NB4 (cell line): ENCODE measurements at regions not wholly inside any gene's neighbourhood (a gene's known extent, or its start where the extent isn't known, plus 50 kb on each side); places are given as distances from the start of the nearest gene placed in this dataset.

Source experiments
- MYC ChIP-seq: IDR thresholded peaks from 2 replicates; pipeline ENCODE4 v1.6.1; 2011; ENCODE audit warnings: low read depth, low read length
- POLR2A ChIP-seq: IDR thresholded peaks from 2 replicates; pipeline ENCODE4 v1.6.1; 2011; ENCODE audit warnings: mild to moderate bottlenecking; ENCODE audit not compliant: insufficient read length; ENCODE audit errors: extremely low read depth
- TF ChIP-seq, protein P1 (sequence below): IDR thresholded peaks from one replicate; pipeline ENCODE4 v1.5.1; 2012; ENCODE audit warnings: low read depth, low read length
- TF ChIP-seq, protein P2 (sequence below): IDR thresholded peaks from 2 replicates; pipeline ENCODE4 v1.6.1; 2011; ENCODE audit warnings: low read depth, low read length

DNA sequence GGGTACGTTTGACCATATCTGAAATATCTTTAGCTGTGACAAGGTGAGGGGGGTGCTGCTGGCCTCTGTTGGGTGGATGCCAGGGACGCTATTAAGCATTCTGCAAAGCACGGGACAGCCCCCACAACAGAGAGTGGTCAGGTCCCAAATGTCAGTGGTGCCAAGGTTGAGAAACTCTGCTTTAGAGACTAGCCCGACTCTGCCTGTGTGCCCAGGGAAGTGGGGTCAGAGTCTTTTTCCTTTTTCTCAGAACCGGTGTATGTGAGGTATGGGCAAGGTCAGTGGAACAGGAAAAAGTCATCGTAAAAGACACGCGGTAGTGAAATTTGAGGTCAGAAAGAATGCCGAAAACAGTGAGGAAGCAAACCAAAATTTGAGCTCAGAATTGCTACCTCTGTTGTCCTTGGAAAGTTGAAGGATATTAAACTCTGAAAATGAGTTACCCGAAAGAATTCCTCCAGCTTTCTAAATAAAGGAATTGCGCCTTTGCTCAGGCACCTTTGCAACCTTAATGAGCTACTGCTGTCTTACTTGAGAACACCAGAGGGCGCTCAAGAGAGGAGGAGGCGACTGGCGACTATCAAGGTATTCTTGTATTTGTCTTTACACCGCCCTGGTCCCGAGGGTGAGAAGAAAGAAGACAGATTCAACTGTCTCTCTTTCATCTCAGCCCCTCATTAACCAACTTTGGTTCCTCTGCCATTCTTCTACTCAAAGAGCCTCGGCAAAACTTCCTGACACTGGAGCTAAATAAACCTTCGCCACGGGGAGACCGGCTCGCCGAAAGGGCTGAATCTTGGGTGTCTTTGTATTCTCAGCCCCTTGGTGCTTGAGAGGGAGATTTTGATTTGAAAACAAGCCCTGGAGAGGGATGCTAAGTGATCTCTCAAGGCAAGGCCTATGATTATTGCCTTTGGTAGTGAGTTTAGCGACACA is 85.4 kb upstream of the OLIG2 start:
- TF ChIP-seq, protein P1, sequence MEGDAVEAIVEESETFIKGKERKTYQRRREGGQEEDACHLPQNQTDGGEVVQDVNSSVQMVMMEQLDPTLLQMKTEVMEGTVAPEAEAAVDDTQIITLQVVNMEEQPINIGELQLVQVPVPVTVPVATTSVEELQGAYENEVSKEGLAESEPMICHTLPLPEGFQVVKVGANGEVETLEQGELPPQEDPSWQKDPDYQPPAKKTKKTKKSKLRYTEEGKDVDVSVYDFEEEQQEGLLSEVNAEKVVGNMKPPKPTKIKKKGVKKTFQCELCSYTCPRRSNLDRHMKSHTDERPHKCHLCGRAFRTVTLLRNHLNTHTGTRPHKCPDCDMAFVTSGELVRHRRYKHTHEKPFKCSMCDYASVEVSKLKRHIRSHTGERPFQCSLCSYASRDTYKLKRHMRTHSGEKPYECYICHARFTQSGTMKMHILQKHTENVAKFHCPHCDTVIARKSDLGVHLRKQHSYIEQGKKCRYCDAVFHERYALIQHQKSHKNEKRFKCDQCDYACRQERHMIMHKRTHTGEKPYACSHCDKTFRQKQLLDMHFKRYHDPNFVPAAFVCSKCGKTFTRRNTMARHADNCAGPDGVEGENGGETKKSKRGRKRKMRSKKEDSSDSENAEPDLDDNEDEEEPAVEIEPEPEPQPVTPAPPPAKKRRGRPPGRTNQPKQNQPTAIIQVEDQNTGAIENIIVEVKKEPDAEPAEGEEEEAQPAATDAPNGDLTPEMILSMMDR, result peak; percentile 79
- TF ChIP-seq MYC, result no peak
- TF ChIP-seq POLR2A, result no peak
- TF ChIP-seq, protein P2, sequence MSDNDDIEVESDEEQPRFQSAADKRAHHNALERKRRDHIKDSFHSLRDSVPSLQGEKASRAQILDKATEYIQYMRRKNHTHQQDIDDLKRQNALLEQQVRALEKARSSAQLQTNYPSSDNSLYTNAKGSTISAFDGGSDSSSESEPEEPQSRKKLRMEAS, result no peak
